Chondrocyte (in vitro differentiated cells): ENCODE measurements at regions not wholly inside any gene's neighbourhood (a gene's known extent, or its start where the extent isn't known, plus 50 kb on each side); places are given as distances from the start of the nearest gene placed in this dataset.

ENCODE experiments used
- DNase-seq: peaks from one replicate; pipeline ENCODE4 v3.0.0; 2021; ENCODE audit warnings: mixed read lengths, low spot score
- H3K27ac Mint-ChIP-seq: one replicate; pipeline ENCODE4 v1.8.0; 2021; ENCODE audit warnings: mild to moderate bottlenecking, moderate library complexity, mixed read lengths; ENCODE audit not compliant: unreplicated experiment
- H3K27me3 Mint-ChIP-seq: 2 replicates; pipeline ENCODE4 v1.8.0; 2021; ENCODE audit warnings: low read depth, mixed read lengths
- H3K36me3 Mint-ChIP-seq: 2 replicates; pipeline ENCODE4 v1.8.0; 2021; ENCODE audit warnings: low read depth, mixed read lengths
- H3K4me1 Mint-ChIP-seq: 2 replicates; pipeline ENCODE4 v1.8.0; 2021; ENCODE audit warnings: low read depth, mild to moderate bottlenecking, mixed read lengths
- H3K4me3 Mint-ChIP-seq: one replicate; pipeline ENCODE4 v1.8.0; 2021; ENCODE audit warnings: mild to moderate bottlenecking, moderate library complexity, mixed read lengths; ENCODE audit not compliant: unreplicated experiment
- H3K9me3 Mint-ChIP-seq: 2 replicates; pipeline ENCODE4 v1.8.0; 2021; ENCODE audit warnings: low read depth, mixed read lengths
- TF ChIP-seq, protein P1 (sequence below): fragments of 200-600 bp; sonication (generic); IDR thresholded peaks from 2 replicates; pipeline ENCODE4 v1.5.0; 2021; ENCODE audit warnings: antibody characterized with exemption, mild to moderate bottlenecking, moderate library complexity

DNA sequence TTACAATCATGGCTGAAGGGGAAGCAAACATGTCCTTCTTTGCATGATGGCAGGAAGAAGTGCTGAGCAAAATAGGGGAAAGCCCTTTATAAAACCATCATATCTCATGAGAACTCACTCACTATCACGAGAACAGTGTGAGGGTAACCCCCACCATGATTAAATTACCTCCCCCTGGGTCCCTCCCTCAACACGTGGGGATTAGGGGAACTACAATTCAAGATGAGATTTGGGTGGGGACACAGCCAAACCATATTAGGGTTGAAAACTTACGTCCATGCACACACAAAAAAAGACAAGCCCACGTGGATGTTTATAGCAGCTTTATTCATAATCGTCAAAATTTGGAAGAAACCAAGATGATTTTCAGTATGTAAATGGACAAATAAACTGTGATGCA lies 72.3 kb downstream of the RPL22L1 start:
- DNase-seq = no peak
- no peaks in the 10 kb centered on the region for H3K27me3 Mint-ChIP-seq
- no peak overlapping the region for H3K4me3 Mint-ChIP-seq
- peaks cover 14% of the 10 kb centered on the region for H3K4me1 Mint-ChIP-seq
- H3K9me3 Mint-ChIP-seq = peaks cover 21% of the 10 kb centered on the region
- no peaks in the 10 kb centered on the region for H3K36me3 Mint-ChIP-seq
- TF ChIP-seq, protein P1, sequence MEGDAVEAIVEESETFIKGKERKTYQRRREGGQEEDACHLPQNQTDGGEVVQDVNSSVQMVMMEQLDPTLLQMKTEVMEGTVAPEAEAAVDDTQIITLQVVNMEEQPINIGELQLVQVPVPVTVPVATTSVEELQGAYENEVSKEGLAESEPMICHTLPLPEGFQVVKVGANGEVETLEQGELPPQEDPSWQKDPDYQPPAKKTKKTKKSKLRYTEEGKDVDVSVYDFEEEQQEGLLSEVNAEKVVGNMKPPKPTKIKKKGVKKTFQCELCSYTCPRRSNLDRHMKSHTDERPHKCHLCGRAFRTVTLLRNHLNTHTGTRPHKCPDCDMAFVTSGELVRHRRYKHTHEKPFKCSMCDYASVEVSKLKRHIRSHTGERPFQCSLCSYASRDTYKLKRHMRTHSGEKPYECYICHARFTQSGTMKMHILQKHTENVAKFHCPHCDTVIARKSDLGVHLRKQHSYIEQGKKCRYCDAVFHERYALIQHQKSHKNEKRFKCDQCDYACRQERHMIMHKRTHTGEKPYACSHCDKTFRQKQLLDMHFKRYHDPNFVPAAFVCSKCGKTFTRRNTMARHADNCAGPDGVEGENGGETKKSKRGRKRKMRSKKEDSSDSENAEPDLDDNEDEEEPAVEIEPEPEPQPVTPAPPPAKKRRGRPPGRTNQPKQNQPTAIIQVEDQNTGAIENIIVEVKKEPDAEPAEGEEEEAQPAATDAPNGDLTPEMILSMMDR = no peak
- no peak overlapping the region for H3K27ac Mint-ChIP-seq

DNA sequence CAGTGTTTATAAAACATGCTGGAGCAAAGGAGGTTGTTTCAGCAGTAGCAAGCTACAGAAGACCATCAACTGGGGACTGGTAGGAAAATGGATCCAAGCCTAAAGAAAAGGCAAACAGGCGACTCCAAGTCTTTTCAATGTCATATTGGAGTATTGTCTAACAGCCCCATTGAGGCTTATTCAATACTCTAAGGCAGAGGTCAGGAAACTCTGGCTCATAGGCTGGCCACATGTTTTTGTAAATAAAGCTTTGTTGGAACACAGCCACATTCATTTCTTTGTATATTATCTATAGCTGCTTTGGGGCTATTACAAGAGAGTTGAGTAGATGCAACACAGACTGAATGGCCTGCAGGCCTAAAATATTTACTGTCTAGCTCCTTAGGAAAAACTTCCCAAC lies 77.5 kb downstream of the RPL22L1 start:
- Mint-ChIP-seq H3K4me3 (no peak overlapping the region), H3K27me3 (no peaks in the 10 kb centered on the region), H3K36me3 (no peaks in the 10 kb centered on the region), H3K4me1 (no peaks in the 10 kb centered on the region), H3K27ac (no peak overlapping the region), H3K9me3 (peaks cover 14% of the 10 kb centered on the region)
- no peak for DNase-seq
- TF ChIP-seq, protein P1 = no peak

DNA sequence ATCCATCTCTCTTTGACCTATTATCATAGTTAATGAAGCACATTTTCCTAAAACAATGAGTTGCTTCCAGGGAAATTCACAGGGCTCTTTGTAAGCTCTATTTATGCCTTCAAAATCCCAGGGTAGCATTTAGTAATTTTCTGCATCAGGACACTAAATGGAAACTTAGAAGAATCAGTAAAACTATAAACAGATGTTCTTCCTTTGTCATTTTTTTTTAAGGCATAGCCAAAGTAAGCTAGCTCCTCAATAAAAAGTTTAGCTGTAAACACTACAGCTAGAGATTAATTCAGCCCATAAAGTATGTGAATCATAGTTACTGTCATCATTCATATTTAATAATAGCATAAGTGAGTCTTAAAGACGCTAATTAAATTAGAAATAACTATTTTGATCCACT lies 79.3 kb downstream of the RPL22L1 start:
- Mint-ChIP-seq H3K27ac (no peak overlapping the region), H3K27me3 (no peaks in the 10 kb centered on the region), H3K36me3 (no peaks in the 10 kb centered on the region), H3K4me3 (no peak overlapping the region), H3K4me1 (no peaks in the 10 kb centered on the region), H3K9me3 (peaks cover 6% of the 10 kb centered on the region)
- no peak for DNase-seq
- TF ChIP-seq, protein P1 = no peak

DNA sequence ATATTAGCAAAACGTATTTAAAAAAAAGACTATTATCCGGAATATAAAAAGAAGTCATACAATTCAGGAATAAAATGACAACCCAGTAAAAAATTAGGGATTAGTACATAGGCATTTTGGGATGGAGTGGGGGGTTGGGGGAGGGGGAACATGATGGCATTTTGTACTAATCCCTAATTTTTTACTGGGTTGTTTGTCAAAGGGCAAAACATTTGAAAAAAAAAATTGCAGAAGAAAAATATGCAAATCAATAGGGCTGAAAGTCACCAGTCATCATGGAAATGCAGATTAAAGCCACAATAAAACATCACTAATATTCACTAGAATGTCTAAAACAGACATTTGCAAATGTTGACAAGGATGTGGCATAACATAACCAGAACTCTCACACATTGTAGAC lies 82.5 kb downstream of the RPL22L1 start:
- TF ChIP-seq, protein P1 = no peak
- peaks cover 4% of the 10 kb centered on the region for H3K9me3 Mint-ChIP-seq
- no peak overlapping the region for H3K27ac Mint-ChIP-seq
- no peaks in the 10 kb centered on the region for H3K36me3 Mint-ChIP-seq
- H3K4me1 Mint-ChIP-seq = no peaks in the 10 kb centered on the region
- no peak for DNase-seq
- no peaks in the 10 kb centered on the region for H3K27me3 Mint-ChIP-seq
- H3K4me3 Mint-ChIP-seq = no peak overlapping the region

DNA sequence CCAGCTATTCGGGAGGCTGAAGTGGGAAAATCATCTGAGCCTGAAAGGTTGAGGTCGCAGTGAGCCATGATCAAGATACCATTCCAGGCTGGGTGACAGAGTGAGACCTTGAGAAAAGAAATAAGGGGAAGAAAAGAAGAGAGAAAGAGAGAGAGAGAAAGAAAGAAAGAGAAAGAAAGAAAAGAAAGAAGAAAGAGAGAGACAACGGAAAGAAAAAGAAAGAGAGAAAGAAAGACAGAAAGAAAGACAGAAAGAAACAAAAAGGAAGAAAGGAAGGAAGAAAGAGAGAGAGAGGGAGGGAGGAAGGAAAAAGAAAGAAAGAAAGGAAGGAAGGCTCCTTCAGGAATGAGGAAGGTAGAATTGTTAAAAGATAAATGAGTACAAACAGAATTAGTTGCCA lies 84.5 kb downstream of the RPL22L1 start:
- DNase-seq = no peak
- Mint-ChIP-seq H3K36me3 (no peaks in the 10 kb centered on the region), H3K27ac (no peak overlapping the region), H3K9me3 (peaks cover 4% of the 10 kb centered on the region), H3K4me1 (no peaks in the 10 kb centered on the region), H3K27me3 (no peaks in the 10 kb centered on the region), H3K4me3 (no peak overlapping the region)
- TF ChIP-seq, protein P1 = no peak
